IPS DF 19.7 (cell line): ENCODE measurements at regions not wholly inside any gene's neighbourhood (a gene's known extent, or its start where the extent isn't known, plus 50 kb on each side); places are given as distances from the start of the nearest gene placed in this dataset.

Experiments used
- DNase-seq: peaks from one replicate; pipeline ENCODE4 v3.0.0-alpha.2; 2013; ENCODE audit warnings: low read depth, low spot score

DNA sequence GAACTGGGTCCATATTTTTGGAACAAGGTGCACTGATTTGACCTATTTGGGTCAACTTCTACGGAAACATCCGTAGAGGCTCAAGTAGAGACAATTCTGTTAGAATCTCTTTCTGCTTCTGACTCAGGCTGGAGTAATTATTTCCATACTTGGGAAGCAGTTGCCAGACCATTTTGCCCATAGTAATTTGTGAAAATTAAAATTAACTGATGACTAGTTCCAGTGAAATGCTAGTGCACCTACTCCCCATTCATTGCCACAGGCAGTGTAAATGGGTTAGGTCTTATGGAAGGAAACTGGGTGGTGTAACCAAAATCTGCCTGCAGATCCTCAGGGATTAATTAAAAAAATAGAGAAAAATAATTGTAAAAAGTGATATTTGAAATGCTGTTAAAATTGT lies 201.1 kb downstream of the TENT4A start:
- no peak for DNase-seq

DNA sequence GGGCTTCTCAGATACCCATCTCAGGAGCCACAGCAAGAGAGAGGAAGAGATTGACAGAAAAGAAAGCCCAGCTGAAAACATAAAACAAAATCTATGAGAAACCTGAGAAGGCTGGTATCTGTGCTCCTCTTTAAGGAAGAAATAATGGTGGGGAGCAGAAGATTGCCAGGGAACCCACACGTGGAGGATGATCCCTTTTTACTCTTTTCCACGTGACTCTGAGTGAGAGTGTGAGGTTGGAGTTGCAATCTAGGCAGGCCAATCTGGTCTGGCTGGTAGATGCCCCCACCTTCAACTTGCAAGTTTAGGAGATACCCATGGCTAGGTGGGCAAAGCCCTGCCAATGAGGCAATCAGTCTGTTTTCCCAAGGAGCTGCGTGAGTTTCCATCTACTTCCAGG lies 202.3 kb downstream of the TENT4A start:
- DNase-seq = no peak

DNA sequence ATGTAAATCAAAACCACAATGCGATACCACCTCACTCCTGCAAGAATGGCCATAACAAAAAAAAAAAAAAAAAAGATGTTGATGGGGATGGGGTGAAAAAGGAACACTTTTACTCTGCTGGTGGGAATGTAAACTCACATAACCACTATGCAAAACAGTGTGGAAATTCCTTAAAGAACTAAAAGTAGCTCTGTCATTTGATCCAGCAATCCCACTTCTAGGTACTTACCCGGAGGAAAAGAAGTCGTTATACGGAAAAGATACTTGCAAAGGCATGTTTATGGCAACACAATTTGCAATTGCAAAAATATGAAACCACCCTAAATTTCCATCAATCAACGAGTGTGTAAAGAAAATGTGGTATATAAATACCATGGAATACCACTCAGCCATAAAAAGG lies 205.0 kb downstream of the TENT4A start:
- DNase-seq = no peak

DNA sequence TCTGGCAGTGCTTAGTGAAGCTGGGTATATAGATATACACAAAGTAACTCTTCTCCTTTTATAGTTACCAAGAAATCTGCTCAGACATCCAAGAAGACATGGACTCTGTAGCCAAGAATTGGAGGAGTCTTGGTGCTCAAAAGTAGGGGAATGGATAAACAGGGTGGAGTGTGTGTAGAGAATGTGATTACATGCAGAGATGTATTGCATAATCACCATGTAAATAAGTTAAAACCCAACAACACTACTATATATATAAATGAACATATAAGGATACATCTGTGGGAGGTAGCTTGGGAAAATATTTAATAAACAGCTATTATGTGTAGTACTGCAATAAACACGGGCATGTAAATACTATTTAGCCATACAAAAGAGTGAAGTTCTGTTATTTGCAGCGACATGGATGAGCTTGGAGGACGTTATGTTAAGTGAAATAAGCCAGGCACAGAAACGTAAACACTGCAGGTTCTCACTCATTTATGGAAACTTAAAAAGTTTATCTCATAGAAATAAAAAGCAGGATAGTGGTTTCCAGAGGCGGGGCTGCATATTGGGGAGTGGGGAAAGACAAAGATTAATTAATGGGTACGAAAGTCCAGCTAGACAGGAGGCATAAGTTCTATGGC lies 207.5 kb downstream of the TENT4A start:
- no peak for DNase-seq

DNA sequence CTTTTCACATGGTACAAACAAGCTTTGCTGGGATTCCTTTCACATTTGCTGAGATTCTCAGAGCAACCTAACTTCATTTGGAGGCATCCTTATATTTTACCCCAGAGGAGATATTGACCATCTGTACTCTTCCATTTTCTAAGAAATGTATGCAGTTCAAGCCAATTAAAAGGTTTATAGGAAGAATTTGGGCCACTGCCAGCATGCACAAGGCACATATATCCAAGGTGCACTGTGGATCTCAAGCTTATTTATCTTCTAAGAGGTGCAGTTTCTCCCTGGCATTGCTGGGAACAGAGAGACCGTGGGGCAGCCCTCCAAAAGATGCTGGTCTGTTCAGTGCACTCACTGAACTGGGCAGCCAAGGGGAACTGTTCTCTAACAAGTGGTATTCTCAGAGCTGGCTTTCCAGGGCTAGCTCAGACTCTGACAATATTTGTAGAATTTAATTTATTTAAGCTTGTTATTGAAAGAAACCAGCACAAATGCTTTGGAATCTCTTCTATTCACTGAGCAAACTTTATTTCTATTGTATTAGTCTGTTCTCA lies 213.3 kb downstream of the TENT4A start:
- no peak for DNase-seq

DNA sequence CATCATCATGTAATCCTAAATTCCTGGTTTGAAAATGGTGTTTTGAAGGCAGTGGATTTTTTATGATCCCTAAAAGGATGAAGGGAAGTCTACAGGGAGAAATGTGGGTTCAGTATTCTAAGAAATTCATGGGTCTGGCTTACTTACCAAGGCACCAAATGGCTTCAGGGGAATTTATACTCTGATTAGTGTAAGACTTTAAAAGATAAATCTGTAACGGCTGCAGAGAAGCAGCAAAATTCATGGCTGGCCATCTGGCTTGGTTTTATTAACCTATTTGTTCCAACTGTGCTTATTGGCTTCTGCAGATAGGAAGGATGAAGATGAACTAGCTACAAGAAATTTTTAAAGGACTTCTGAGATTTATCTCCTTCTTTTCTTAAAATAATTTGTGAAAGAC lies 222.8 kb downstream of the TENT4A start:
- DNase-seq = no peak

DNA sequence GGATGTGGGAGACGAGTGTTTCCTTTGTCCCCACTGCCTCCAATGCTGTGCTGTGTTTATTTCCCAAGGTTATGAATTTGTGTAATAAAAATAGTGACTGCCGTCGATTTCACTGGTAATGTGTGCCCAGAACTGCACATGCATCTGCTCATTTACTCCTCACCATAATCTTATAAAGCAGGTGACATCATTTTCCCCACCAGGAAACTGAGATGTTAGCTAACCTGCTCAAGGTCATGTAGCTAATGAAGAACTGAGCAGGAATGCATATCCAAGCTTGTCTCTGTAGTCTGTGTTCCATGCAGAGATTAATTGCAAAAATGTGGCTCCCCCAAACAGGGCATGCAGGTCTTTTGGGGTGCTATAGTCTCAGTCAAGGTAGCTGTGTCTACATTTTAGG lies 224.4 kb downstream of the TENT4A start:
- DNase-seq = no peak

DNA sequence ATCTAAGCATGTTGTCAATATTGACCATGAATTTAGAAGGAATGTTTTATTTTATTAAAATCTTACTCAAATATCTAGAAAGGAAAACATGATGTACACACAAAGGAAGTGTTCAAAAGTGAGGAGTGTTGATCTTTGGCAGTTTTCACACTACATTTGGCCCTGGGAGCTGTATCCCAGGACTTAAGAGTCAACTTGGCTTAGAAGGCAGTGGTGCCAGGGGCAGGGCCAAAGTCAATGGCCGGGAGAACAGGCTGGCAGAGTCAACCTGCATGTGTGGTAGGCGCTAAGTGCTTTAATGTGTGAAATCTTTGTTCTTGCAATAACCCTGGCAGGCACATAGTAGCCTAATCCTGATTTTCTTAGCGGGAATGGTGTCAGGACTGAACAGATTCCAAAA lies 228.4 kb downstream of the TENT4A start:
- no peak for DNase-seq

DNA sequence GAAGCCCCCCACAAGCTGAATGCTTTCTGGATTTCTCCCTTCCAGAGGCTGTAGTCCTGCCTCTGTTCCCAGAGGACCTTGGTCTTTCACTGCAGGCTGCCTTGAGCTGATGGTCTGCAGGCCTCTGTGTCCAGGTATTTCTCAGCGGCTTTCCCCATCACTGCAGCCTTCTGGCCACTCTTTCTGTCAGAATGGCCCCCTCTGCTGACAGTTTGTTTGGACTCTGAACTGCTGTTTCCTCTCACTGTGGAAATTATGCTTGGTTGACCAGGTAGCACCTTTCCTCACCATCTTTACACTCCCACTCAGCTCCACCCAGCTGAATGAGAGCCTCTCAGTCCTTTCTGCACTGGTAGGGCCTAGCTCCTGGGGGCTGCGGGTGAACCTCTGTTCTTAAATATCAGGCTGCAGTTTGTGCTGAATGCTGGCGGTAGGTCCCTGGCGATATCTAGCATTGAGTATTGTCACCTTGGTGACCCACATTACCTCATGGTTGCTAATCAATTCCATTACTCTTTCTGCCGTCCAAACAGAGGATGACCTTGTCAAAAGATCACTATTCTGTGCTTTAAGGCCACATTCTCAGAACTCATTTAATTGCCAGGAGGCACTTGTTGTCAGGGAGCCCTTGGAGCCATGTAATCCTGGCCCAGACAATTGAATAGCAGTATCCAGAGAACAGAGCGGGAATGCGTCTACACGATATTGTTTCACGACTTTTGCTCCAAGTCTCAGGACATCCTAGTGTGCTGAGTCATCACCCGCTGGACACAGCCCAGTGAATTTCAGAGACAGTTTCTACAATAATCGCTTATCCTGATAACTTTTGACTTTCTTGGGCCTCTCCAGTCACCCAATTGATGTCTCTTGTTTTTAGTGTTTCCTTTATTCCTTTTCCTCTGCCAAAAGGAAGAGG lies 230.2 kb downstream of the TENT4A start:
- DNase-seq = no peak

DNA sequence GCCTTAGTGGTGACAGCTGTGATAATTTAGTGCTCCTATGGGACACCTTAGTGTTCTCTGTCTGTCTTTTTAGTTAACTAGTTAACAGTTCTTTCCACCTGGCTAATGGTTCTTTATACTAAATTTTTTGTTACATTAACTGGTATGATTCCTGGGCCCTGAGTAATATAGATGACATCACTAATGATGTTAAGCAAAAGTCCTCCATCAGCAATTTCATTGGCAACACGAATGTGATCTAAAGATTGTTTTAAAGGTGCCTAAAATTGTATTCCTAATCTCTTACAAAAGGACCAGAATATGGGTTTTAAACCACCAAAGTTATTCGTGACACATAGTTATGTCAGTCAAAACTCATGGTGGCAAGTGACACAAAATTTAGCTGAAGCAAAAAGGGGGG lies 235.3 kb downstream of the TENT4A start:
- no peak for DNase-seq

DNA sequence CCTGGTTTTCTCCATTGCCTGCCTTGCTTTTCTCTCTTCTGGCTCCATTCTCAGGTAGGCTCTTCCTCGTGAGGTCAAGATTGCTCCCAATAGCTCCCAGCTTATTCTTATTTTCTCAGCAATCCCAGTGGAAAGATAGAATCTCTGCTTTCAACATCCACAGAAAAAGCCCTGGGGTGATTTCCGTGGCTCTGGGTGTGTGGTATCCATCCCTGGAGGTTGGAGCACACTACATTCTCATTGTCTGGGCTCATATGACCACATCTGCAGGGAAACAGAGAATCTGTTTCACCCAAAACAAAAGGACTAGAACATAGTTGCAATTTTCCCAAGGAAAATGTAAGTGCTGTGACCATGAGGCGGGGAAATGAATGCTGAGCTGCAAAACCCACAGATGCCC lies 236.0 kb downstream of the TENT4A start:
- no peak for DNase-seq

DNA sequence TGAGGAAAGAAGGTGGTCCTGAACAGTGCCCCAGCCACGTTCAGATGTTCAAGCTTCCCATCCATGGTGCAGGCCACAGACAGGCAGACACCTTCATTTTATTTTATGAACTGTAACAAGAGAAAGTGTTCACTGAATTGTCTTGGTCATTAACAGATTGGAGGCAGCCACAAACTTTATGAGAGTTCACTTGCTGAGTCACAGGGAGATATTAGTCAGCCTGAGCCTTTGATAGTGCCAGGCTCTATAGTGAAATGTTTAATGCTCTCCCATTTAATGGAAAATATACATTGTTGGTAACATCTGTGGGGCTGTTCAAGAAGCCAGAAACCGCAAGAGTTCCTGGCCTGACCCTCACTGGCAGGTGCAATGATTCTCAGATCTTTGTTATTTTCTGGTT lies 237.0 kb downstream of the TENT4A start:
- no peak for DNase-seq

DNA sequence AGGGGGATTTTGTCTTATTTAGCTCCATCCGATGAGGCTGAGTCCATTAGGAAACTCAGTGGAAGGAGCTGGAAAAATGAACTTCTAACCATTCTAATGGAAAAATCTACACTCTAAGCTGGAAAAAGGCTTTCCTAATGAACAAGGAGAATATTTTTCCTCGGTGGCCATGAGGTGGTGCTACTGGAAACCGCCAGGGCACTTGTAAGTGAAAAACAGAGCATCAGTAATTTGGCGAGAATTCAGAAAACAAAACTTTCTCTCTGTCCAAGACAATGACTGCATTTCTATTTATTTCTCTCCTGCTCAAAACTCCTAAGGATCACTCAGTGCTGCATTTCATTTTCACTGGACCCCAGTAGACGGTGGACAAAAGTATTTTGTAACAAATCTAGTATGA lies 237.6 kb downstream of the TENT4A start:
- DNase-seq = no peak

DNA sequence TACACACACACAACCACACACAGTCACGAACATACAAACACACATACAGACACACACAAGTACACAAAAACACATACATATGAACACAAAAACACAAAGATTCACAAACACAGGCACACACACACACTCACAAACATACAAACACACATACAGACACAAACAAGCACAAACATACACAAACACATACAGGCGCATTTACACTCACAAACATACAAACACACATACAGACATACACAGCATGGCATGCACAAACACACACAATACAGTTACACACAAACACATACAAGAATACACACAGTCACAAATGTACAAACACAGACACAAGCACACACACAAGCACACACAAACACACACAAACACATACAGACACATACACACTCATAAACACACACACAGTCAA lies 247.9 kb downstream of the TENT4A start:
- DNase-seq = no peak

DNA sequence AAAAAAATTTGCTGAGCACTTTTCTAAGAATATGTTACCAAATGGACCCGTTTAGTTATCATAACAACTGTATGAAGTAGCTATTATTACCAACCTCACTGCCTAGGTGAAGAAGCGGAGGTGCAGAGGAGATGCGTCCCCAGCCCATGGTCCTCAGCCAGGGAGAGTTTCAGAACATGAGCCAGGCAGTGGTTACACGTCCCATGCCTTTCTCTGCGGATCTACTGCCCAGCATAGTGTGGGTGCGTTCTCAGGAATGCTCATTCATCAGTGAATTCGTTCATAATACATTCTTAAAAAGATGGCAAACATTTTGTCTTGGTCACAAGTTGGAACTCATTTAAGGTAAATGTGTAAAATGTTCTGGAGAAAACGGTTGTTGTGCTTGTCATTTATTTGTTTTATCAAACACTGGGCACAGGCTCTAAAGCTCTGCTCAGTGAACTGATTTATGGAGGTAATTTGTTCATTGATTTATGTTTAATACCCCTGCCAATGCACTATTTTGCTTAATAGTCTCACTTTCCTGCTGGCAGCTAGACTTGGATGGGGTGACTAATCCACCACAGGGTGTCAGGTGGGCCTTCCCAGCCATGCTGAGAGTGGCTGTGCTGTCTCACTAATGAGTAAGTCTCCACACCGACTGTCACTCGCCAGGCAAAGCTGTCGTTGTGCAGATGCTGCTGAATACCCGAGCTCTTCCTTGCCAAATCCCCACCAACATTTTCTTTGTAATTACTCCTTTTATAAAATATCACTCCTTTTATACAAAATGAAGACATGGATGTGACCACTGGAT lies 248.8 kb downstream of the TENT4A start:
- DNase-seq = no peak

DNA sequence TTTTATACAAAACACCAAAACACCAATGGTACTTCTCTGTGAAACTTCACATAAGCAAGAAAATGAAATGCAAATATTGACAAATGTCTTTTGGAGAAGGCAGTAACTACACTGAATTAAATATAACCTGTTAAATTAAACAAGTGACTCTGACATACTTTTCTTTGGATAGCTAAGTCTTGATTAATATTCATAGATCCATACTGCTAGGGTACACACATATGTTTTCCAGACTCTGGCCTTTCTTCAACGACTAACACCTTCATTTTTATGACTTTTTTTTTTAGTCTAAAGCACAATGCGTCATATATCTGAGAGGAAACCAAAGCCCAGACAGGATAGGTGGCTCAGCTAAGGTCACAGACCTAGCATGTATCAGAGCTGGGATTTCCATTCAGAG lies 263.7 kb downstream of the TENT4A start:
- no peak for DNase-seq

DNA sequence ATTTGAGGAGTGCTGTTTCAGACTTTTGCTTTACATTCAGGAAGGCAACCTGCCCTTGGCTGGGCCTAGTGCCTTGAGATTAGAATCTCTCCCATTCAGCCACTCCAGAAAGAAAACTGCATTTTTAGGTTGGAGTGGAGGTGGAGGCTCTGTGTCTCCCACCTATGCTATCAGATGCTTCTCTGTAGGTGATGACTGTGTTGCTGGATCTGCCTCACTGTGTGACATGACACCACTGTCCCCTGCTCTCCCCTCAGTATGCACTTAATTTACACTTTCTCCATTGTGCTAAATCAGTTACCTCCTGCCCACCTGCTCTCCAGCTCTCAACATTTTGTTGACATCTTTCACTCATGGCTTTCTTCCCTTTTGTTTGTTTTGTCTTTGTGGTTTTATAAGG lies 265.8 kb downstream of the TENT4A start:
- no peak for DNase-seq

DNA sequence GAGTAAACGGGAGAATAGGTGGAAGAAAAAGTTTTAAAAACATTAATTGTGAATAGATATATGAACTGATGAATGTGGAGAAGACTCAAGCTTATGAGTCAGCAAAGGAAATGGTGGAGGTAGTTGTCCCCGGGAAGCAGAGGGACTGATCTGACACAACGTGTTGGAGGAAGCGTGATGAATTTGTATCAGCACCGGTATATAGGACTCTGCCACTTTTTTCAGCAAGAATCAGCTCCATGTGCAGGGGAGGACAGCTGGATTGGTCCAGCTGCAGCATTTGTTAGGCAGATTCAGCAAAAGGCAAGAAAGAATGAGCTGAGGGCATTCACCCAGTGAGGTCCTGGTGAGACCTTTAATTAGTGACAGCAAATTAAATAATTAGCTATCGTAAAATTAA lies 276.0 kb downstream of the TENT4A start:
- DNase-seq = no peak

DNA sequence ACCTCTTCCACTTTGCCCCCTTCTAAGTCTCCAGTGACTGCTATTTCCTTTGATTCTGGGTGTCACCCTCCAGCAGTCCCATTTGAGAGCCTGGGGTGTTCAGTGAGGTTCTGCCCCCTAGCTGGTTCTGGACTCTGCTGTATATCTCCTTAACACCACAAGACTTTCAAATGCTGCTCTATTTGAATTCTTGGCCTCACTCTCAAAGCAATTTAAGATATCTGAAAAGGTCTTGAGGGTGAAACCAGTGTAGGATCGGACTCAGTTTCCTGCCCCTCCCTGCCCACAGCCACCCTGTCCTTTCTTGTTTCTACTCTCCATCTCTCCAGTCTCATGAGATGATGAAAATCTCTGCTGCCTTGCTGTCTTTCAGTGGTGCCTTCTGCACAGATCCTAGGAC lies 280.9 kb downstream of the TENT4A start:
- no peak for DNase-seq

DNA sequence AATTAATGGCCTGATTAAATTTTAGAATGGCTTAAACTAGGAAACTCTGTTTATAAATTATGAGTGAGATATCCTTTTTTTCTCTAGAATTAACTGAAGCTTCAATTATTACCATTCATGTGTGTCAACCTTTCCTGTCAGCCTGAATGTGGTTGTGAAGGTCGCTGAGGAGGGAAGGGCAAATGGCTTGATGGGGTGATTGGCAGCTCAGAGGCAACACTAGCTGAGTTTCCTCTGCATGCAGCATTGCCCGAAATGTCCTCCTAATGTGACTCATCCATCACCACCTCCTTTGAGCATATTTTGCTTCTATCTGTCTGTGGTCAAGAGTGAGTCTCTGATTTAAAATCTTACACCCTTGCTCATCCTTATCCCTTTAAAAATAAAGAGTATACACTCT lies 281.9 kb downstream of the TENT4A start:
- DNase-seq = no peak

DNA sequence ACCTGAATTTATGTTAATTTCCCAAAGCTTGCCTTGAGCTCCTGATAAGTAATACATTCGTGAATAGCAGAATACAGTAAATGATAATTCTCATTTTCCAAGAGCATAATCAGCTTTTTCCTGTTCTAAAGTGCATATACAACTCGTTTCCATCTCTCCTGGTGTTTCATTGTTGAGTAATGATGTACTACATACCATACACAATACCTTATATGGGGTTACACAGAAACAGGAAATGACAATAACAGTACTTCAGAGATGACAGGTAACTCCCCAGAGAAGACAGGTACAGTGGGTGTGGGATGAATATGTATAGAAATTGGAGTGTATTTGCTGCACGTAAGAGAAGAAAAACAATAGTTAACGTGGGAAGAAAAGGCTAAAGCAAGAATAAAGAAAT lies 287.1 kb downstream of the TENT4A start:
- DNase-seq = no peak

DNA sequence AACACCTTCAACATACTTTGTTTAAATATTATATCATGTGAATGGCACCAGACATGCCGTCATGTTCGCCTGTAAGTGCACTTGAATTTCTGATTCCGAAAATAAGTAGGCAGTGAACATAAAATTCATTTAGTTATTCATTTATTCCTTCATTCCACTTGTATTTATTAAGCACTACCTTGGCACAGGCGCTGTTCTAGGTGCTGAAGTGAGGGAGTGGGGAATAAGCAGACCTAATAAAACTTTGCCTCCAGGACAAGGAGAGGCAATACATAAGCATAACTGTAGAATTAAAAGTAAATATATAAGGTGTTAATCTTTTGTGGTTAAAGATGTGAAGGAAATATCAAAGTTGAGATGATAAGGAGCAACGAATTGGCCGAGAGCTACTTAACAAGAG lies 297.4 kb downstream of the TENT4A start:
- no peak for DNase-seq
